A673 (cell line): ENCODE measurements at regions not wholly inside any gene's neighbourhood (a gene's known extent, or its start where the extent isn't known, plus 50 kb on each side); places are given as distances from the start of the nearest gene placed in this dataset.

Experiments used
- BruUV-seq: library from RNA; stranded (reverse); fragments of 400-500 nt; replicated peaks from 2 replicates; lab custom pipeline; 2021; lab: Mats Ljungman, UMichigan
- CTCF ChIA-PET: fragments of 300-600 bp; sonication (Branson Sonifier 250); formaldehyde crosslinking; loops from one replicate; lab custom pipeline; 2022; ENCODE audit warnings: antibody characterized with exemption; lab: Charles Lee
- POLR2A ChIA-PET: fragments of 300-600 bp; sonication (Branson Sonifier 250); formaldehyde crosslinking; loops from one replicate; lab custom pipeline; 2022; ENCODE audit warnings: antibody characterized with exemption; ENCODE audit not compliant: low non-redundant PET; lab: Charles Lee
- DNase-seq: peaks from one replicate; pipeline ENCODE4 v3.0.0-alpha.2; 2015; ENCODE audit warnings: low spot score
- H3K27ac ChIP-seq: fragments of 200-600 bp; sonication (generic); 2 replicates; pipeline ENCODE4 v1.5.1; 2016; ENCODE audit warnings: mixed run types, low read depth, mild to moderate bottlenecking, mixed read lengths, antibody characterized with exemption, low read length; ENCODE audit not compliant: poor library complexity, severe bottlenecking
- H3K27me3 ChIP-seq: fragments of 200-600 bp; sonication (generic); replicated peaks from 2 replicates; pipeline ENCODE4 v1.6.1; 2017; ENCODE audit warnings: mixed run types, low read depth, mild to moderate bottlenecking, mixed read lengths, antibody characterized with exemption, low read length; ENCODE audit not compliant: insufficient read depth, poor library complexity
- H3K36me3 ChIP-seq: fragments of 200-600 bp; sonication (generic); 2 replicates; pipeline ENCODE4 v1.6.1; 2016; ENCODE audit warnings: mixed run types, mild to moderate bottlenecking, mixed read lengths, antibody characterized with exemption, low read length; ENCODE audit not compliant: insufficient read depth, poor library complexity, severe bottlenecking
- H3K4me1 ChIP-seq: fragments of 200-600 bp; sonication (generic); 2 replicates; pipeline ENCODE4 v1.6.1; 2017; ENCODE audit warnings: mixed run types, mild to moderate bottlenecking, mixed read lengths, antibody characterized with exemption, low read length; ENCODE audit not compliant: insufficient read depth, poor library complexity, severe bottlenecking
- H3K4me3 ChIP-seq: fragments of 200-600 bp; sonication (generic); 2 replicates; pipeline ENCODE4 v1.5.1; 2016; ENCODE audit warnings: low read depth, mixed run types, mild to moderate bottlenecking, mixed read lengths, low read length; ENCODE audit not compliant: poor library complexity, severe bottlenecking
- H3K9me3 ChIP-seq: fragments of 200-600 bp; sonication (generic); 2 replicates; pipeline ENCODE4 v1.6.1; 2016; ENCODE audit warnings: mixed run types, low read depth, mild to moderate bottlenecking, mixed read lengths, antibody characterized with exemption, low read length; ENCODE audit not compliant: poor library complexity, severe bottlenecking
- EZH2 ChIP-seq: fragments of 200-600 bp; sonication (generic); IDR thresholded peaks from 2 replicates; pipeline ENCODE4 v1.6.1; 2017; ENCODE audit warnings: borderline replicate concordance, low read depth, mild to moderate bottlenecking, mixed read lengths, antibody characterized with exemption, low read length; ENCODE audit not compliant: poor library complexity, severe bottlenecking
- intact Hi-C: fragments of 100-400 bp; cut with micrococcal nuclease; formaldehyde crosslinking; loops from one replicate; pipeline ENCODE4 v1.10.0; 2022; ENCODE audit not compliant: unreplicated experiment
- TF ChIP-seq, protein P1 (sequence below): fragments of 300-800, 200-600 bp; sonication (generic); conservative IDR thresholded peaks from 2 replicates; pipeline ENCODE4 v1.5.1; 2017; ENCODE audit warnings: low read depth, mild to moderate bottlenecking, antibody characterized with exemption, low read length, moderate library complexity, mixed read lengths

DNA sequence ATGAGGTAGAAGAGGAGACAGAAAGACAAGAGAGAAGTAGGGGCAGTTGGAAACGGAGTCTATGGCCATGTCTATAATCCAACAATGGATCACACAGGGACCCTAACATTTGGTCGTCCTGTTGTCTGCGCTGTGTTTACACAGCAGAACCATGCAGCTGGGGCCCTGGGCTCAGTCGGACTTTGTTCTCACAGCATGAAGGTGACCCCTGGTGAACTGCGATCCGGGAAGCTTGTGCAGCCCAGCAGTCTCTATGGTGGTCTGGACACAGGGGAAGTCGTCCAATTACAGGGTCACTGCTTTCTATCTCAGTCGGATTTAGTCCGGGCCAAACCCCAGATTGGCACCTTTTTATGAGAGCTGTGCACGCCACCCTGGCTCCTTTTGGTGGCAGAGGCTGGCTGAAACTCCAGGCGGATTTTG lies 153.6 kb downstream of the FOXA2 start:
- TF ChIP-seq EZH2: no peak
- TF ChIP-seq, protein P1, sequence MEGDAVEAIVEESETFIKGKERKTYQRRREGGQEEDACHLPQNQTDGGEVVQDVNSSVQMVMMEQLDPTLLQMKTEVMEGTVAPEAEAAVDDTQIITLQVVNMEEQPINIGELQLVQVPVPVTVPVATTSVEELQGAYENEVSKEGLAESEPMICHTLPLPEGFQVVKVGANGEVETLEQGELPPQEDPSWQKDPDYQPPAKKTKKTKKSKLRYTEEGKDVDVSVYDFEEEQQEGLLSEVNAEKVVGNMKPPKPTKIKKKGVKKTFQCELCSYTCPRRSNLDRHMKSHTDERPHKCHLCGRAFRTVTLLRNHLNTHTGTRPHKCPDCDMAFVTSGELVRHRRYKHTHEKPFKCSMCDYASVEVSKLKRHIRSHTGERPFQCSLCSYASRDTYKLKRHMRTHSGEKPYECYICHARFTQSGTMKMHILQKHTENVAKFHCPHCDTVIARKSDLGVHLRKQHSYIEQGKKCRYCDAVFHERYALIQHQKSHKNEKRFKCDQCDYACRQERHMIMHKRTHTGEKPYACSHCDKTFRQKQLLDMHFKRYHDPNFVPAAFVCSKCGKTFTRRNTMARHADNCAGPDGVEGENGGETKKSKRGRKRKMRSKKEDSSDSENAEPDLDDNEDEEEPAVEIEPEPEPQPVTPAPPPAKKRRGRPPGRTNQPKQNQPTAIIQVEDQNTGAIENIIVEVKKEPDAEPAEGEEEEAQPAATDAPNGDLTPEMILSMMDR: no peak
- intact Hi-C loops: no loop called here
- DNase-seq: no peak
- H3K27me3 ChIP-seq: peaks cover 9% of the 10 kb centered on the region
- no peaks in the 10 kb centered on the region for H3K9me3 ChIP-seq
- no peak overlapping the region for H3K27ac ChIP-seq
- H3K4me3 ChIP-seq: no peak overlapping the region
- POLR2A ChIA-PET: no interaction called here
- CTCF ChIA-PET: no interaction called here
- no peaks in the 10 kb centered on the region for H3K4me1 ChIP-seq
- H3K36me3 ChIP-seq: no peaks in the 10 kb centered on the region
- no TSS peak for BruUV-seq

DNA sequence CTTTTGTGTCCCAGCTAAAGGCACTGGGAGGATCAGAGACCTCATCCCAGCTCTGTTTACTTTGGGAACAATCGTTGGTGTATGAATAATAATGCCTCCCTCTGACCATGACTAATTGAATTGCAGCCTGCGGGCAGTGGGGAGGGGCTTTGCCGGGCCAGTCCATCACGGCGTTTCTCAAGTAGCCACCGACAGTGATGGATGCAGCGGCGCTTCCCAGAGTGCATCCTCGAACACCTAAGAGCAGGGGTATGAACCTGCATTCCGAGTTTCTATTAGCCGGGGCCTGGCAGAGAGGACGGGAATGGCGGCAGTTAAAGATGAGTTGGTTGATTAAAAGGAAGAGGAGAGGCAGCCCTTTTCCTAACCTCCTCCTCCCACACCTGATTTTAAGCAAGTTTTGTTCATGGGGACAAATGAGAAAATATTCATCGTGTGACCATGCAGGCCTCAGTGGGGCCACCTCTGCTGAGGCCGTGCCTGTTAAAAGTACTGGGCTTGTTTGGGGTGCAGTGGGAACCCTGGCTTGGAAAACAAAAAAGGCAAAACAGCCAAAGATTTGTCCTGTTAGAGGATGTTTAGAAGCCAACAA lies 154.1 kb downstream of the FOXA2 start:
- Histone ChIP-seq H3K36me3 (no peaks in the 10 kb centered on the region), H3K4me1 (no peaks in the 10 kb centered on the region), H3K27me3 (peaks cover 9% of the 10 kb centered on the region), H3K9me3 (no peaks in the 10 kb centered on the region), H3K27ac (no peak overlapping the region), H3K4me3 (no peak overlapping the region)
- intact Hi-C loops: no loop called here
- TF ChIP-seq, protein P1: no peak
- TF ChIP-seq EZH2: no peak
- BruUV-seq: no TSS peak
- no peak for DNase-seq
- ChIA-PET POLR2A (no interaction called here), CTCF (no interaction called here)

DNA sequence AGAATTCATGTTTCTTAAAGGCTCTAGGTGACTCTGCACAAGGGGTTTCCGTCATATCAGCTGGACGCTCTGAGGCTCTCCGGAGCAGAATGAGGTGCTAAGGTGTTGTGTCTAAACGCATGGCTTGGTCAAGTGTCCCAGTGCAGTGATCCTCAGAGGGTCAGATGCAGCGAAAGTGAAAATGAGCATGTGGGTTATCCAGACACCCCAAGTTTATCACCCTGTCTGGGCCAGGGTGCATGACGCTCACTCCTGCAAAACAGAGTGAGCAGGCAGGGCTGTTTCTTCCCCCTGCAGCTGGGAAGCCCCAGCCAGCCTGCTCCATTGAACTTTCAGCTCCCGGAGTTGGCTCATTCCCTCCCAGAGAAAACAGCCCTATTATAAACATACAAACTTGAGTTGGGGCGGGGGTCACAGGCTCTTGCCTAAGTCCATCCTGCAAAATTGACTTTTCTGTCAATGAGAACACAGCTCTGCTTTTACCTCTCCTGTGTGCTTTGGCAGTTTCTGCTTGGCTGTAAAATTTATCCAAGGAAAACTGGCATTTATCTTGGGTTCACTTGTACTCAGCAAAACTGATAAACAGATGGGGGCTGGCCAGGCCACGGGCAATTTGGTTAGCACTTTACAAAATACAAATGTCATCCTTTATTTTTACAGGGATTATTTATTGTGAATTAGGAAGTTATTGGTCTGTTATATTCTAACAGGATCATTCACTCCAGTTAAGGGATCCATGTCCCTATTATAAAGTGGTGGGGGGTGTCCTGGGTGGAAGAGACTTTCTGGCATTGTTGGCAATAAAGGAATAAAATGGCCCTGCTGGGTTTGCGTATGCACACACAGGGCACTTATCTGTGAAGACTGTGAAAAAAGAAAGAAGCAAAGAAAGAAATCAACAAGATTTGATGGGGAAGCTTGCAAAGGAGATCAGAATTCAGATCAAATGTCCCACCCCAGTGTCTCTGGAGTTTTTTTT lies 154.9 kb downstream of the FOXA2 start:
- Histone ChIP-seq H3K9me3 (no peaks in the 10 kb centered on the region), H3K27me3 (peaks cover 9% of the 10 kb centered on the region), H3K36me3 (no peaks in the 10 kb centered on the region), H3K4me3 (no peak overlapping the region), H3K4me1 (no peaks in the 10 kb centered on the region), H3K27ac (no peak overlapping the region)
- POLR2A ChIA-PET: no interaction called here
- intact Hi-C loops: no loop called here
- CTCF ChIA-PET: no interaction called here
- DNase-seq: no peak
- TF ChIP-seq, protein P1: no peak
- no peak for TF ChIP-seq EZH2
- BruUV-seq: no TSS peak
